GM12878 (cell line): ENCODE measurements at regions not wholly inside any gene's neighbourhood (a gene's known extent, or its start where the extent isn't known, plus 50 kb on each side); places are given as distances from the start of the nearest gene placed in this dataset.

Experiments used
- ATAC-seq: fragments of 200-7000 bp; cut with Tn5 transposase; 3 replicates; pipeline ENCODE4 v1.9.1; 2020; ENCODE audit warnings: mild to moderate bottlenecking, moderate library complexity
- BruUV-seq: library from RNA; stranded (reverse); fragments of 400-500 nt; replicated peaks from 2 replicates; lab custom pipeline; 2021; lab: Mats Ljungman, UMichigan
- CTCF ChIA-PET: fragments of 300-600 bp; sonication (Branson Sonifier 250); formaldehyde crosslinking; extraction: SDS; loops from one replicate; lab custom pipeline; 2021; ENCODE audit warnings: inconsistent platforms; lab: Yijun Ruan, JAX
- POLR2A ChIA-PET: fragments of 350-600 bp; formaldehyde crosslinking; extraction: SDS; loops from one replicate; lab custom pipeline; 2021; ENCODE audit warnings: inconsistent platforms; lab: Charles Lee
- RAD21 ChIA-PET: fragments of 300-600 bp; sonication (Branson Sonifier 250); formaldehyde crosslinking; loops from one replicate; lab custom pipeline; 2023; ENCODE audit warnings: antibody characterized with exemption; ENCODE audit not compliant: unreplicated experiment; lab: Charles Lee
- SMC1A ChIA-PET: fragments of 300-600 bp; sonication (Branson Sonifier 250); formaldehyde crosslinking; loops from one replicate; lab custom pipeline; 2023; ENCODE audit not compliant: unreplicated experiment, uncharacterized antibody; lab: Charles Lee
- DNase-seq: peaks from one replicate; pipeline ENCODE4 v3.0.0-alpha.2; 2011; ENCODE audit warnings: low read depth, low spot score
- FAIRE-seq: peaks from 3 replicates; lab custom pipeline; 2011; peaks lifted over from hg19 to GRCh38; lab: Jason Lieb, UNC
- H2AFZ ChIP-seq: 2 replicates; pipeline ENCODE4 v1.6.0; 2011; ENCODE audit warnings: low read depth, low read length, control low read depth; ENCODE audit not compliant: control insufficient read depth
- H3K27ac ChIP-seq: 2 replicates; pipeline ENCODE4 v1.5.1; 2011; ENCODE audit warnings: control low read depth; ENCODE audit not compliant: control insufficient read depth, insufficient read depth
- H3K27me3 ChIP-seq, 2 experiments: replicated peaks in 1 of 2; 2 replicates each; pipeline versions ENCODE4 v1.6.0 to v1.6.1; 2011; ENCODE audit warnings: low read length in 1 of 2; ENCODE audit not compliant: control insufficient read depth in 2 of 2, insufficient read depth in 2 of 2
- H3K36me3 ChIP-seq, 2 experiments: 2 replicates each; pipeline ENCODE4 v1.5.1; 2011; ENCODE audit warnings: low read length in 1 of 2; ENCODE audit not compliant: control insufficient read depth in 2 of 2, insufficient read depth in 2 of 2
- H3K4me1 ChIP-seq: 2 replicates; pipeline ENCODE4 v1.6.1; 2011; ENCODE audit warnings: mild to moderate bottlenecking, low read length, moderate library complexity, mixed read lengths; ENCODE audit not compliant: control insufficient read depth, insufficient read depth
- H3K4me2 ChIP-seq: 2 replicates; pipeline ENCODE4 v1.6.0; 2011; ENCODE audit warnings: control low read depth; ENCODE audit not compliant: control insufficient read depth, insufficient read depth
- H3K4me3 ChIP-seq: fragments of 200-600 bp; sonication (generic); 2 replicates; pipeline ENCODE4 v1.5.1; 2016
- H3K79me2 ChIP-seq: 2 replicates; pipeline ENCODE4 v1.6.0; 2011; ENCODE audit warnings: low read length; ENCODE audit not compliant: control insufficient read depth, insufficient read depth
- H3K9ac ChIP-seq: 2 replicates; pipeline ENCODE4 v1.8.0; 2011; ENCODE audit warnings: low read length, control low read depth, mixed read lengths; ENCODE audit not compliant: control insufficient read depth, insufficient read depth
- H3K9me3 ChIP-seq: replicated peaks from 3 replicates; pipeline ENCODE4 v1.5.1; 2011; ENCODE audit warnings: mild to moderate bottlenecking, low read length; ENCODE audit not compliant: control insufficient read depth, insufficient read depth
- H4K20me1 ChIP-seq: 2 replicates; pipeline ENCODE4 v1.6.0; 2011; ENCODE audit not compliant: control insufficient read depth, insufficient read depth
- FOXM1 ChIP-seq: IDR thresholded peaks from 2 replicates; pipeline ENCODE4 v1.6.1; 2012; ENCODE audit warnings: low read depth, mild to moderate bottlenecking, inconsistent platforms, low read length, moderate library complexity
- MTA3 ChIP-seq: IDR thresholded peaks from 2 replicates; pipeline ENCODE4 v1.6.1; 2012; ENCODE audit warnings: low read length, inconsistent platforms, borderline replicate concordance
- RUNX3 ChIP-seq: IDR thresholded peaks from 2 replicates; pipeline ENCODE4 v1.6.1; 2012; ENCODE audit warnings: low read length, inconsistent platforms
- SIX5 ChIP-seq: IDR thresholded peaks from 2 replicates; pipeline ENCODE4 v1.6.1; 2011; ENCODE audit warnings: mild to moderate bottlenecking, low read depth, low read length, moderate library complexity; ENCODE audit not compliant: severe bottlenecking
- TBL1XR1 ChIP-seq: IDR thresholded peaks from 2 replicates; pipeline ENCODE4 v1.6.1; 2012; ENCODE audit warnings: low read depth, low read length, improper control_type of control experiment
- ZBED1 ChIP-seq: IDR thresholded peaks from 2 replicates; pipeline ENCODE4 v1.6.1; 2016; ENCODE audit warnings: borderline replicate concordance
- ZNF384 ChIP-seq: IDR thresholded peaks from 2 replicates; pipeline ENCODE4 v1.6.1; 2012; ENCODE audit warnings: low read depth, mild to moderate bottlenecking, low read length, improper control_type of control experiment, borderline replicate concordance
- WGBS: methylation state at CpG from one replicate; pipeline ENCODE4 v1.1.6; 2016; ENCODE audit warnings: low lambda C conversion rate; ENCODE audit not compliant: insufficient replicate concordance, insufficient coverage; ENCODE audit errors: missing lambda C conversion rate; 5-methylcytosine and 5-hydroxymethylcytosine counted together
- in situ Hi-C: fragments of 300-500 bp; cut with MboI; formaldehyde crosslinking; loops from 9 replicates; pipeline ENCODE4 v1.14.3; 2018; ENCODE audit warnings: mixed read lengths
- intact Hi-C: fragments of 100-400 bp; cut with micrococcal nuclease; formaldehyde crosslinking; loops from one replicate; pipeline ENCODE4 v1.14.2; 2022; ENCODE audit not compliant: unreplicated experiment
- TF ChIP-seq, protein P1 (sequence below): IDR thresholded peaks from 2 replicates; pipeline ENCODE4 v1.6.1; 2012; ENCODE audit warnings: low read depth, low read length, improper control_type of control experiment
- TF ChIP-seq, protein P2 (sequence below): fragments of 450-650 bp; IDR thresholded peaks from 2 replicates; pipeline ENCODE4 v1.6.1; 2016; ENCODE audit warnings: mild to moderate bottlenecking
- TF ChIP-seq, protein P3 (sequence below): fragments of 450-650 bp; IDR thresholded peaks from 2 replicates; pipeline ENCODE4 v1.6.1; 2016; ENCODE audit warnings: mild to moderate bottlenecking
- TF ChIP-seq, protein P4 (sequence below): fragments of 450-650 bp; IDR thresholded peaks from 2 replicates; pipeline ENCODE4 v1.6.1; 2017; ENCODE audit warnings: mild to moderate bottlenecking, low read depth, inconsistent platforms; ENCODE audit not compliant: poor library complexity, severe bottlenecking

DNA sequence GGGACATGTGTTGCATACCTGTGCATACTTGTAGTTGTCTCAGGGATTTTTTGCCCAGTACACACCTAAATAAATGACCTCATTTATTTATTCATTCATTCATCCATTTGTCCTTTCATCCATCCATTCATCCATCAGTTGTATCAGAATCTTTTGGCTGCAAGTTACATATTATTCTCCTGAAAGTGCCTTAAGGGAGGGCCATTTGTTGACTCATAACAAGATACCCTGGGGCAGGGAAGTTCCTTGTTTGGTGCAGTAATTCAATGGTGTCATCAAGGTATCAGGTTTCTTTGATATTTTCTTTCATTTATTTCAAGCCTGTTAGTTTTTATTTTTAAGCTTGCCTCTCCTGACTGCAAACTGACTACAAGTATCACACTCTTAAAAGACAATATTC, 597.9 kb upstream of the TLE4 start:
- no peaks in the 10 kb centered on the region for H3K4me1 ChIP-seq
- no peak overlapping the region for H3K9ac ChIP-seq
- DNase-seq = no peak
- intact Hi-C loops (no loop called here), in situ Hi-C loops (no loop called here)
- no peak overlapping the region for H3K4me2 ChIP-seq
- no peak for ATAC-seq
- RAD21 ChIA-PET = no interaction called here
- H4K20me1 ChIP-seq = no peaks in the 10 kb centered on the region
- no peaks in the 10 kb centered on the region; the same call in 2 of the 3 replicates for H3K9me3 ChIP-seq
- no peaks in the 10 kb centered on the region for H3K27me3 ChIP-seq
- CTCF ChIA-PET = no interaction called here
- H3K27ac ChIP-seq = no peak overlapping the region
- H2AFZ ChIP-seq = no peak overlapping the region
- no peak overlapping the region for H3K4me3 ChIP-seq
- POLR2A ChIA-PET = no interaction called here
- FAIRE-seq = no peak
- H3K79me2 ChIP-seq = no peaks in the 10 kb centered on the region
- no peak for TF ChIP-seq SIX5
- no TSS peak for BruUV-seq
- no peaks in the 10 kb centered on the region for H3K36me3 ChIP-seq
- SMC1A ChIA-PET = no interaction called here

DNA sequence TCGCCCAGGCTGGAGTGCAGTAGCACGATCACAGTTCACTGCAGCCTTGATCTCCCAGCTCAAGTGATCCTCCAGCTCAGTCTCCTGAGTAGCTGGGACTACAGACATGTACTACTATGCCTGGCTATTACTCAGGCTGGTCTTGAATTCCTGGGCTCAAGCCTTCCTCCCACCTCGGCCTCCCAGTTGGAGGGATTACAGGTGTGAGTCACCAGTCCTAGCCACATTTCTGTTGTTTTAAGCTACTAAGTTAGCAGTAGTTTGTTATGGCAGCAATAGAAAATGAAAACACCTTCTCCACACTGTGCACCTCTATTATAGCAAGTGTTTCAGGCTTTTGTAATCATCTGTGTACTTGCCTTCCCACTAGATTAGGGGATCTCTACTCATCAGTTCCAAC, 588.9 kb upstream of the TLE4 start:
- H3K27me3 ChIP-seq = no peaks in the 10 kb centered on the region
- no peaks in the 10 kb centered on the region for H3K36me3 ChIP-seq
- H3K9ac ChIP-seq = no peak overlapping the region
- FAIRE-seq = no peak
- BruUV-seq = no TSS peak
- H4K20me1 ChIP-seq = no peaks in the 10 kb centered on the region
- SMC1A ChIA-PET = interaction anchor here (0.7 kb wide), 1 partner anchor 99 kb away, joined by 4 read pairs; no protein-coding TSS in a partner anchor
- no peak overlapping the region for H2AFZ ChIP-seq
- no peak for ATAC-seq
- RAD21 ChIA-PET = no interaction called here
- H3K4me1 ChIP-seq = no peaks in the 10 kb centered on the region
- intact Hi-C loops (no loop called here), in situ Hi-C loops (no loop called here)
- no peak for DNase-seq
- no peaks in the 10 kb centered on the region for H3K79me2 ChIP-seq
- no peak overlapping the region for H3K27ac ChIP-seq
- CTCF ChIA-PET = no interaction called here
- no peak overlapping the region for H3K4me2 ChIP-seq
- H3K9me3 ChIP-seq = no peaks in the 10 kb centered on the region; the same call in 2 of the 3 replicates
- 0% methylated on average over 2 of the region's 3 CpGs for WGBS
- POLR2A ChIA-PET = no interaction called here
- no peak overlapping the region for H3K4me3 ChIP-seq
- TF ChIP-seq, protein P1, sequence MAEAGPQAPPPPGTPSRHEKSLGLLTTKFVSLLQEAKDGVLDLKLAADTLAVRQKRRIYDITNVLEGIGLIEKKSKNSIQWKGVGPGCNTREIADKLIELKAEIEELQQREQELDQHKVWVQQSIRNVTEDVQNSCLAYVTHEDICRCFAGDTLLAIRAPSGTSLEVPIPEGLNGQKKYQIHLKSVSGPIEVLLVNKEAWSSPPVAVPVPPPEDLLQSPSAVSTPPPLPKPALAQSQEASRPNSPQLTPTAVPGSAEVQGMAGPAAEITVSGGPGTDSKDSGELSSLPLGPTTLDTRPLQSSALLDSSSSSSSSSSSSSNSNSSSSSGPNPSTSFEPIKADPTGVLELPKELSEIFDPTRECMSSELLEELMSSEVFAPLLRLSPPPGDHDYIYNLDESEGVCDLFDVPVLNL = no peak
- TF ChIP-seq, protein P2, sequence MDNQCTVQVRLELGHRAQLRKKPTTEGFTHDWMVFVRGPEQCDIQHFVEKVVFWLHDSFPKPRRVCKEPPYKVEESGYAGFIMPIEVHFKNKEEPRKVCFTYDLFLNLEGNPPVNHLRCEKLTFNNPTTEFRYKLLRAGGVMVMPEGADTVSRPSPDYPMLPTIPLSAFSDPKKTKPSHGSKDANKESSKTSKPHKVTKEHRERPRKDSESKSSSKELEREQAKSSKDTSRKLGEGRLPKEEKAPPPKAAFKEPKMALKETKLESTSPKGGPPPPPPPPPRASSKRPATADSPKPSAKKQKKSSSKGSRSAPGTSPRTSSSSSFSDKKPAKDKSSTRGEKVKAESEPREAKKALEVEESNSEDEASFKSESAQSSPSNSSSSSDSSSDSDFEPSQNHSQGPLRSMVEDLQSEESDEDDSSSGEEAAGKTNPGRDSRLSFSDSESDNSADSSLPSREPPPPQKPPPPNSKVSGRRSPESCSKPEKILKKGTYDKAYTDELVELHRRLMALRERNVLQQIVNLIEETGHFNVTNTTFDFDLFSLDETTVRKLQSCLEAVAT = no peak
- no peak for TF ChIP-seq MTA3
- TF ChIP-seq ZBED1 = no peak
- TF ChIP-seq ZNF384 = no peak
- no peak for TF ChIP-seq FOXM1
- TF ChIP-seq RUNX3 = no peak
- TF ChIP-seq, protein P3, sequence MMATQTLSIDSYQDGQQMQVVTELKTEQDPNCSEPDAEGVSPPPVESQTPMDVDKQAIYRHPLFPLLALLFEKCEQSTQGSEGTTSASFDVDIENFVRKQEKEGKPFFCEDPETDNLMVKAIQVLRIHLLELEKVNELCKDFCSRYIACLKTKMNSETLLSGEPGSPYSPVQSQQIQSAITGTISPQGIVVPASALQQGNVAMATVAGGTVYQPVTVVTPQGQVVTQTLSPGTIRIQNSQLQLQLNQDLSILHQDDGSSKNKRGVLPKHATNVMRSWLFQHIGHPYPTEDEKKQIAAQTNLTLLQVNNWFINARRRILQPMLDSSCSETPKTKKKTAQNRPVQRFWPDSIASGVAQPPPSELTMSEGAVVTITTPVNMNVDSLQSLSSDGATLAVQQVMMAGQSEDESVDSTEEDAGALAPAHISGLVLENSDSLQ = no peak
- TF ChIP-seq, protein P4, sequence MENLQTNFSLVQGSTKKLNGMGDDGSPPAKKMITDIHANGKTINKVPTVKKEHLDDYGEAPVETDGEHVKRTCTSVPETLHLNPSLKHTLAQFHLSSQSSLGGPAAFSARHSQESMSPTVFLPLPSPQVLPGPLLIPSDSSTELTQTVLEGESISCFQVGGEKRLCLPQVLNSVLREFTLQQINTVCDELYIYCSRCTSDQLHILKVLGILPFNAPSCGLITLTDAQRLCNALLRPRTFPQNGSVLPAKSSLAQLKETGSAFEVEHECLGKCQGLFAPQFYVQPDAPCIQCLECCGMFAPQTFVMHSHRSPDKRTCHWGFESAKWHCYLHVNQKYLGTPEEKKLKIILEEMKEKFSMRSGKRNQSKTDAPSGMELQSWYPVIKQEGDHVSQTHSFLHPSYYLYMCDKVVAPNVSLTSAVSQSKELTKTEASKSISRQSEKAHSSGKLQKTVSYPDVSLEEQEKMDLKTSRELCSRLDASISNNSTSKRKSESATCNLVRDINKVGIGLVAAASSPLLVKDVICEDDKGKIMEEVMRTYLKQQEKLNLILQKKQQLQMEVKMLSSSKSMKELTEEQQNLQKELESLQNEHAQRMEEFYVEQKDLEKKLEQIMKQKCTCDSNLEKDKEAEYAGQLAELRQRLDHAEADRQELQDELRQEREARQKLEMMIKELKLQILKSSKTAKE = no peak
- TF ChIP-seq TBL1XR1 = no peak
